ENCODE measurements at regions not wholly inside any gene's neighbourhood (a gene's known extent, or its start where the extent isn't known, plus 50 kb on each side); places are given as distances from the start of the nearest gene placed in this dataset.

DNA sequence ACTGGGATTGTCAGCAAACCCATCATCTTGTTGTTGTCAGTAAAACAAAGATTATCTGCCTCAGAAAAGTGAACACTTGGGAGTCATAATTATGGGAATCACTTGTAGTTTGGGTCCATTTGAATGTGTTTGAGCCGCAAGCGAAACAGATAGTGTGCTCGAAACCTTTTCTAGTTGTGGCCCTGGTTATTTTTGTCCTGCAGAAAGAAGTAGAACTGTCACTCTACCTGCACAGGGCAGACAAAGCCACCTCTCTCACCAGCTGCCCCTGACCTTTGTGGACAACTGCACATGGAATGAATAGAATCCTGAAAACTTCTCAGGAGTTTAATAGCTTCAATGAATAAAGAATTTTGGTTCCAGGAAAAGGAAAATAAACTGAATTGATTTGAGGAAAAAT is 156.1 kb upstream of the CHD6 start:
- Histone ChIP-seq H3K4me3 (no peak overlapping the region), H3K9me2 (ENCODE audit: insufficient read depth) (0 out of 2 replicates have a peak, but pooled peaks cover 3% of the 10 kb centered on the region), H4K20me1 (replicated peaks; ENCODE audit: insufficient read depth) (no peaks in the 10 kb centered on the region), H3F3A (replicated peaks; ENCODE audit: low read depth) (no peaks in the 10 kb centered on the region), H3K36me3 (ENCODE audit: insufficient read depth) (no peaks in the 10 kb centered on the region), H3K79me2 (replicated peaks; ENCODE audit: insufficient read depth) (no peaks in the 10 kb centered on the region), H3K4me2 (no peak overlapping the region), H3K4me1 (ENCODE audit: insufficient read depth) (peaks cover 28% of the 10 kb centered on the region), H3K27ac (ENCODE audit: low read depth) (no peak overlapping the region), H3K27me3 (ENCODE audit: insufficient read depth) (no peaks in the 10 kb centered on the region), H2AFZ (no peak overlapping the region)
- TF ChIP-seq, protein P1, sequence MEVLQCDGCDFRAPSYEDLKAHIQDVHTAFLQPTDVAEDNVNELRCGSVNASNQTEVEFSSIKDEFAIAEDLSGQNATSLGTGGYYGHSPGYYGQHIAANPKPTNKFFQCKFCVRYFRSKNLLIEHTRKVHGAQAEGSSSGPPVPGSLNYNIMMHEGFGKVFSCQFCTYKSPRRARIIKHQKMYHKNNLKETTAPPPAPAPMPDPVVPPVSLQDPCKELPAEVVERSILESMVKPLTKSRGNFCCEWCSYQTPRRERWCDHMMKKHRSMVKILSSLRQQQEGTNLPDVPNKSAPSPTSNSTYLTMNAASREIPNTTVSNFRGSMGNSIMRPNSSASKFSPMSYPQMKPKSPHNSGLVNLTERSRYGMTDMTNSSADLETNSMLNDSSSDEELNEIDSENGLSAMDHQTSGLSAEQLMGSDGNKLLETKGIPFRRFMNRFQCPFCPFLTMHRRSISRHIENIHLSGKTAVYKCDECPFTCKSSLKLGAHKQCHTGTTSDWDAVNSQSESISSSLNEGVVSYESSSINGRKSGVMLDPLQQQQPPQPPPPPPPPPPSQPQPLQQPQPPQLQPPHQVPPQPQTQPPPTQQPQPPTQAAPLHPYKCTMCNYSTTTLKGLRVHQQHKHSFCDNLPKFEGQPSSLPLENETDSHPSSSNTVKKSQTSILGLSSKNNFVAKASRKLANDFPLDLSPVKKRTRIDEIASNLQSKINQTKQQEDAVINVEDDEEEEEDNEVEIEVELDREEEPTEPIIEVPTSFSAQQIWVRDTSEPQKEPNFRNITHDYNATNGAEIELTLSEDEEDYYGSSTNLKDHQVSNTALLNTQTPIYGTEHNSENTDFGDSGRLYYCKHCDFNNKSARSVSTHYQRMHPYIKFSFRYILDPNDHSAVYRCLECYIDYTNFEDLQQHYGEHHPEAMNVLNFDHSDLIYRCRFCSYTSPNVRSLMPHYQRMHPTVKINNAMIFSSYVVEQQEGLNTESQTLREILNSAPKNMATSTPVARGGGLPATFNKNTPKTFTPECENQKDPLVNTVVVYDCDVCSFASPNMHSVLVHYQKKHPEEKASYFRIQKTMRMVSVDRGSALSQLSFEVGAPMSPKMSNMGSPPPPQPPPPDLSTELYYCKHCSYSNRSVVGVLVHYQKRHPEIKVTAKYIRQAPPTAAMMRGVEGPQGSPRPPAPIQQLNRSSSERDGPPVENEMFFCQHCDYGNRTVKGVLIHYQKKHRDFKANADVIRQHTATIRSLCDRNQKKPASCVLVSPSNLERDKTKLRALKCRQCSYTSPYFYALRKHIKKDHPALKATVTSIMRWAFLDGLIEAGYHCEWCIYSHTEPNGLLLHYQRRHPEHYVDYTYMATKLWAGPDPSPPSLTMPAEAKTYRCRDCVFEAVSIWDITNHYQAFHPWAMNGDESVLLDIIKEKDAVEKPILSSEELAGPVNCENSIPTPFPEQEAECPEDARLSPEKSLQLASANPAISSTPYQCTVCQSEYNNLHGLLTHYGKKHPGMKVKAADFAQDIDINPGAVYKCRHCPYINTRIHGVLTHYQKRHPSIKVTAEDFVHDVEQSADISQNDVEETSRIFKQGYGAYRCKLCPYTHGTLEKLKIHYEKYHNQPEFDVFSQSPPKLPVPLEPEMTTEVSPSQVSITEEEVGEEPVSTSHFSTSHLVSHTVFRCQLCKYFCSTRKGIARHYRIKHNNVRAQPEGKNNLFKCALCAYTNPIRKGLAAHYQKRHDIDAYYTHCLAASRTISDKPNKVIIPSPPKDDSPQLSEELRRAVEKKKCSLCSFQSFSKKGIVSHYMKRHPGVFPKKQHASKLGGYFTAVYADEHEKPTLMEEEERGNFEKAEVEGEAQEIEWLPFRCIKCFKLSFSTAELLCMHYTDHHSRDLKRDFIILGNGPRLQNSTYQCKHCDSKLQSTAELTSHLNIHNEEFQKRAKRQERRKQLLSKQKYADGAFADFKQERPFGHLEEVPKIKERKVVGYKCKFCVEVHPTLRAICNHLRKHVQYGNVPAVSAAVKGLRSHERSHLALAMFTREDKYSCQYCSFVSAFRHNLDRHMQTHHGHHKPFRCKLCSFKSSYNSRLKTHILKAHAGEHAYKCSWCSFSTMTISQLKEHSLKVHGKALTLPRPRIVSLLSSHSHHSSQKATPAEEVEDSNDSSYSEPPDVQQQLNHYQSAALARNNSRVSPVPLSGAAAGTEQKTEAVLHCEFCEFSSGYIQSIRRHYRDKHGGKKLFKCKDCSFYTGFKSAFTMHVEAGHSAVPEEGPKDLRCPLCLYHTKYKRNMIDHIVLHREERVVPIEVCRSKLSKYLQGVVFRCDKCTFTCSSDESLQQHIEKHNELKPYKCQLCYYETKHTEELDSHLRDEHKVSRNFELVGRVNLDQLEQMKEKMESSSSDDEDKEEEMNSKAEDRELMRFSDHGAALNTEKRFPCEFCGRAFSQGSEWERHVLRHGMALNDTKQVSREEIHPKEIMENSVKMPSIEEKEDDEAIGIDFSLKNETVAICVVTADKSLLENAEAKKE (CRISPR knock-in tag; IDR thresholded peaks at IDR 0.05) = no peak
- TF ChIP-seq ZNF114 (CRISPR knock-in tag; IDR thresholded peaks at IDR 0.05) = no peak
- TF ChIP-seq NANOG (IDR thresholded peaks at IDR 0.05; ENCODE audit: borderline replicate concordance) = no peak
- no peak for TF ChIP-seq EZH2phosphoT487 (IDR thresholded peaks at IDR 0.05; ENCODE audit: unreplicated experiment)
- no peak for TF ChIP-seq ETS1 (IDR thresholded peaks at IDR 0.05)
- TF ChIP-seq REST (IDR thresholded peaks at IDR 0.05; ENCODE audit: unreplicated experiment) = no peak
- no peak for TF ChIP-seq CREB1 (CRISPR knock-in tag; IDR thresholded peaks at IDR 0.05; ENCODE audit: low read depth)
- TF ChIP-seq STAT1 (IDR thresholded peaks at IDR 0.05; ENCODE audit: unreplicated experiment) = no peak
- no peak for TF ChIP-seq POLR2AphosphoS5 (IDR thresholded peaks at IDR 0.05; ENCODE audit: low read depth)
- no peak for TF ChIP-seq ZNF331 (CRISPR knock-in tag; IDR thresholded peaks at IDR 0.05; ENCODE audit: low read depth)
- no peak for TF ChIP-seq JUNB (IDR thresholded peaks at IDR 0.05; ENCODE audit: unreplicated experiment)
- TF ChIP-seq CTCF (conservative IDR thresholded peaks at IDR 0.05; ENCODE audit: low read depth in 2 of 2) = no peak
- no peak for TF ChIP-seq EZH2 (IDR thresholded peaks at IDR 0.05; ENCODE audit: low read depth, unreplicated experiment)
- peaks cover 9% of the 10 kb centered on the region for H3K36me3 Mint-ChIP-seq (ENCODE audit: low read depth)
- H3K9me3 Mint-ChIP-seq = peaks cover 93% of the 10 kb centered on the region
- H3K4me3 Mint-ChIP-seq = no peak overlapping the region
- no peak for ATAC-seq
- no peak for DNase-seq (ENCODE audit: low spot score)
- H3K27ac Mint-ChIP-seq = no peak overlapping the region
- H3K4me1 Mint-ChIP-seq = peaks cover 12% of the 10 kb centered on the region
- H3K27me3 Mint-ChIP-seq (ENCODE audit: insufficient read depth, low read depth, poor library complexity) = peaks cover 5% of the 10 kb centered on the region
